HG02763 (cell line): ENCODE measurements at regions not wholly inside any gene's neighbourhood (a gene's known extent, or its start where the extent isn't known, plus 50 kb on each side); places are given as distances from the start of the nearest gene placed in this dataset.

Source experiments
- ATAC-seq: cut with Tn5 transposase; IDR thresholded peaks from one replicate; pipeline ENCODE4 v1.9.1; 2021; ENCODE audit warnings: mild to moderate bottlenecking, moderate library complexity; ENCODE audit not compliant: unreplicated experiment

DNA sequence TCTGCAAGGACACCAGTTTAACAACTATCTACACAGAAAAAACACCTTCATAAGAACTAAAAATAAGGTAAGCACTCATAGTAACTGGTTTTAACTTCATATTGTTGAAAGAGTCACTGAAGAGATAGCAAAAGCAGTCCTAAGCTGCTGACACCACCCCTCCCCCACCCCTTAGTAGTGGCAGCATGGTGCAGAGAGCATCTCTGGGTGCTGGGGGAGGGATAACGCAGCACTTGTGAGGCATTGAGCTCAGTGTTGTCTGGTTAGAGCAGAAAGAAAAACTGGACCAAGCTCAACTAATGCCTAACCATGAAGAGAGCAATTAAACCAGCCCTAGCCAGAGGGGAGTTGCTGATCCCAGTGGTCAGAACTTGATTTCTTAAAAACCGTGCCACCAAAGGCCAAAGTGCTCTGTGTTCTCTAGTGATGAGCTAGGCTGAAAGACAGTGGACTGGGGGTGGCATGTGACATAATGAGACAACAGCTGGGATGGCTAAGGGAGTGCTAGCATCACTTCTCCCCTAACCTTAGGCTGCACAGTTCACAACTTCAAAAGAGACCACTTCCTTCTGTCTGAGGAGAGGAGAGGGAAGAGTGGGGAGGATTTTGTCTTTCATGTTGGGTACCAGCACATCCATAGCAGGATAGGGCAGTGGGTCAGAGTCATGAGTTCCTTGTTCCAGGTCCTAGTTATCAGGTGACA, 669.3 kb downstream of the PDHA2 start:
- no peak for ATAC-seq

DNA sequence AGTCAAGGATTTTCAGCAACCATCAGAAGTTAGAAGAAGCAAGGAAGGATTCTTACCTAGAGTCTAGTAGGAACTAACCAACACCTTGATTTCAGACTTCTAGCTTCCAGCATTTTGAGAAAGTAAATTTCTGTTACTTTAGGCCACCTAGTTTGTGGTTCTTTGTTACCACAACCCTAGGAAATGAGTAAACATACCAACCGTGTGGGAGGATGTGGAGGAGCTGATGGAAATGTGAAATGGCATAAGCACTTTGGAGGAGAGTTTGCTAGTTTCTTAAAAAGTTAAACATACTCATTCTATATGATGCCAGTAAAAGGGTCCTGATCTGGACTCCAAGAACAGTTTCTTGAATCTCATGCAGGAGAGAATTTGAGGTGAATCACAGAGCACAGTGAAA, 679.4 kb downstream of the PDHA2 start:
- ATAC-seq = no peak

DNA sequence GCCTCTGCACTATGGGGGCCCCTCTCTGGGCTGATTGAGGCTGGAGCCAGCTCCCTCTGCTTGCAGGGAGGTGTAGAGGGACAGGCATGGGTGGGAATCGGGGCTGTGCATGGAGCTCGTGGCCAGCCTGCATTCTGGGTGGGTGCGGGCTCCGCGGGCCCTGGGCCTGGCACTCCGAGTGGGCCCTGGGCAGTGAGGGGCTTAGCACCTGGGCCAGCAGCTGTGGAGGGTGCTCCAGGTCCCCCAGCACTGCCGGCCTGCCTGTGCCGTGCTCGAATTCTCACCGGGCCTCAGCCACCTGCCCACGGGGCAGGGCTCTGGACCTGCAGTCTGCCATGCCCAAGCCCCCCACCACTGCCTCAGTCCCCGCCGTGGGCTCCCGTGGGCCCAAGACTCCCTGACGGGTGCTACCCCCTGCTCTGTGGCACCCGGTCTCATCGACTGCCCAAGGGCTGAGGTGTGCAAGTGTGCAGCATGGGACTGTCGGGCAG, 681.2 kb downstream of the PDHA2 start:
- ATAC-seq = no peak

DNA sequence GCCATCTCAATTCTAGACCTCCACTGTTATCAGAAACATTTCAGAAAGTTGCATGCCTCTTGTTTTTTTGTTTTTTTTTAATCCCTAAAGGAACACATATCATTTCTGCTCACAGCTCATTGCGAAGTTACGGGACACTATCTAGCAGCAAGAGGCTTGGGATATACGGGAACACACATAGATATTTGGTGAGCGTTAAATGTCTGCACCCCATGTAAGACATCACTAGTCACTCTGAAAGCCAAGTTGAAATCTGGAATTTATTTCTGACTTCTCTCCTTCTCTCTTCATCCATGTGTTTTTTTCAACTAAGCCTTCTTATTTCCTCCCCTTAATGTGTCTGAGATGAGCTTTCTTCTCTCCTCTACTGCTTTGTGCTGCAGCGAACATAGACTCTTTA, 683.7 kb downstream of the PDHA2 start:
- ATAC-seq = no peak

DNA sequence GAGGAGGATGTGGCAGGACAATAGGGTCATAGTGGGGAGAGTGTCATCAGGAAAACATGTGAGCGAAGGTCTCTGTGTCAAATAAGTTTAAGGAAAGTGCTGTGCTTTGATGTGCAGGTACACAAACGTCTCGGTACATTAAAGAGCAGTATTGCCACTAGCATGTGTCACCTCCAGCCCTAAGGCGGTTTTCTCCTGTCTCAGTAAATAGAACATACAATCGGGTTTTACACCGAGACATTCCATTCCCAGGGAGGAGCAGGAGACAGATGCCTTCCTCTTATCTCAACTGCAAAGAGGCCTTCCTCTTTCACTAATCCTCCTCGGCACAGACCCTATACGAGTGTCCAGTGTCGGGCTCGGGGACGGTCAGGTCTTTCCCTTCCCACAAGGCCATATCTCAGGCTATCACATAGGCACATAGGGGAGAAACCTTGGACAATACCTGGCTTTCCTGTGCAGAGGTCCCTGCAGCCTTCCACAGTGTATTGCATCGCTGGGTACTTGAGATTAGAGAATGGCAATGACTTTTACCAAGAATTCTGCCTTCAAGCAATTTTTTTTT, 684.5 kb downstream of the PDHA2 start:
- ATAC-seq = no peak

DNA sequence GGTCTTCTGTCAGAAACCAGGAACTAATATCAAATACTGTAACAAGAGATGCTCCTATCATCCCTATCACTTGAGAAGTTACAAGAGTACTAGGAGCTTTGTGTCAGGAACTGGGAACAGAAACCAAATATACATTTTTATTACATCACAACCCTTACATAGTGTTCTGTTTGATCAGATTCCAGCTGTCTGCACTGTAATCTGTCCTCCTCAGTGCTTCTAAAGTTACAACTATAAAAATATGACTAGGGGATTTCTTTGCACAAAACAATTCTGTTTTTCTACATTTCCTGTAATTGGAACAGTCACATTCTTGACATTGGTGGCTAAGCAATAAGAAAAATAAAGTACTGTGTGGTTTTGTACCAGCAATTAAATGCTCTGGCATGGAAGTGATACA, 686.0 kb downstream of the PDHA2 start:
- no peak for ATAC-seq

DNA sequence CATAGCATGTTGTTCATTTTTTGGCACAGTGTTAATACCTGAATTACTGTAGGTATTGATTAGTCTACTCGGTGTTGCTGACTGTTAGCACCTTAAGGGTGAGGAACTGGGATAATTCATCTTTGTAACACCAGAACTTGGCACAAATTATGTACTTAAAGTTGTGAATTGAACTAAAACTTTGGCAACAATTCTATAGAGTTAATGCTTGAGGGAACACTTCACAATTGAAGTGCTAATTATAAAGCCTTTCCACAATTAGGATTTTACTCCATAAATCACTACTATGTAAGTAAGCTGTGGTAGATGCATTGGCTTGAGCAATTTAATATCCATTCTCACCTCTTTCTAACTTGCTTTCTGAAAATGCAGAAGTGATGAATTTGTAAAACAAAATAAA, 686.7 kb downstream of the PDHA2 start:
- ATAC-seq = no peak

DNA sequence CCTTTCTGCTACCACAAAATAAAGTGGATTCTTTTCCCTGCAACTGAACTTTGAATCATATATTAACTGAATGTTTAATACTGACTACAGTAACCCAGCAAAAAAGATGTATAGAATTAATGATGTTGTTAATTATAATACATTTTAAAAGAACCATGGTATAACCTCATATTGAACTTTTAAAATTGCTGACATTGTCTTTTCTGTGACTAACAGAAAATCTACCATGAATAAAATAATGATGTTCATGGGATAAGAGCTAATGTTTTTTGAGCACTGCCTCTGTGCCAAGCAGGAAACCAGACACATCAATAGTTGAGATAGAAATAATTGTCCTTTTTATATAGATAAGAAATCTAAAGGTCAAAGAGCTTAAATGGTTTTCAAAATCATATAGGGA, 691.9 kb downstream of the PDHA2 start:
- no peak for ATAC-seq

DNA sequence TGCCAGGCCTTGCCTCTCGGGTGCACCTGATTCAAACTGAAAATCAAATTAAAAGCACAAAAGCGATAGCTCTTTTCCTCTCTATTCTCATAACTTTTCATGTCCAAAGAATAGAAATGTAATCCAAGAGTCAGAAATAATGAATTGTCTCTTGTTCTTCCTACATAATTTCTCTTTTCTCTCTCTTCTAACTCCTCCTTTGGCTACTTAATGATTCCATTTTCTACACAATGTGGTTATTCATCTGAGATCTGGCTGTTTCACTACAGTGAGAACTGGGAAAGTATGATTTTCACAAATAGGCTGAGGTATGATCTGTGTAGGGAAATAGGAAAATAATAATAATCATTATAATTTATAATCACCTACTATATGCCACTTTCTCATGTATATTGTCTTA, 703.5 kb downstream of the PDHA2 start:
- ATAC-seq = no peak

DNA sequence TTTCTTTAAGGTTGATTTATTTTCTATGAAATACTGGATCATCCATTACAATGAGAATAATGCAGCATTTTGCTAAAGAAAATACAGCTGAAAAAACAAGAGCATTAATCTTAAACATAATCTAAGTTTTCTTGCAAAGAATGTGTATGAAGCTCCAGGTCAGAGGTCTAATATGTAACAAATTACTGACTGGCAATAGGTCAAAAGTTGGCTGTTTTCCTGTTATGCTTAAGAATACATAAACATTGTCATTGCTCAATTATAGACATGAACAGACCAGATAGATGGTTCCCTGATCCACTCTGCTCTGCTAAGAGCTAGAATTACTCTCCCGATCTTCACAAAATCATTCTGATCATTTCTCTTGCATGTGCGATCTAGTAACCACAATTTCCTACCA, 718.6 kb downstream of the PDHA2 start:
- no peak for ATAC-seq

DNA sequence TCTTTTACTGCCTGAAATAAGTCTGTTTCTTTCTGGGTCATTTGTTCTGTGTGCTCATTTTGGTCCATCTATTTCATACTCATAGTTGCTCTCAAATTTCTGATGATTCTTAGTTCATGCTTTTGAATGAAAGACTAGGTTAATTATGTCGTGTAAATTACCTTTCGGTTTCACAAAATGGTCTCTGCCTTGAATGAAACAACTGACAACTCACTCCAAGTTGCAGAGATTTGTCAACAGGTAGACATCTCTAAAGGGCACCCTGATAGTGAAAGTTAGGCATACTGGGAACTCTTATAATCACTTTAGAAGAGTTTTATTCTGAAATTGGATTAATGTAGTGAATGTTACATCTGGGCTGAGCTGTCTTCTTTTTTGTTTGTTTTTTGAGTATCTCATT, 726.9 kb downstream of the PDHA2 start:
- no peak for ATAC-seq

DNA sequence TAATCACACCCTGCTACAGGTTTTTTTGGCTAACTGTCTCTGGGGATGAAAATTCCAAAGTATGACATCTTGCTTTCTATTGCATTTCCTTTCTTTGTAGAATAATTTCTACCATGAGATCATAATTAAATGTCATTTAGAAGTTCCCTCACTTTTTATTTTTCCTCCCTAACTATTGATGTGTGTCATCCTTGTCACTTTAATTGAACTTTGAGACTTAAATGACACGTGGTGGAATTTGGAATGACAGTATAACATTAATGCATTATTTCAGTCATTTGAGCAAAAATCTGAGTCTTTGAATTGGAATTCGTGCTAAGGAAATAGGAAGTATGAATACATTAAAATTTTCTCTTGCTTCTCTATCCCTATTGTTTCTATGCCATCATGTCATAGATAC, 745.4 kb downstream of the PDHA2 start:
- ATAC-seq = no peak

DNA sequence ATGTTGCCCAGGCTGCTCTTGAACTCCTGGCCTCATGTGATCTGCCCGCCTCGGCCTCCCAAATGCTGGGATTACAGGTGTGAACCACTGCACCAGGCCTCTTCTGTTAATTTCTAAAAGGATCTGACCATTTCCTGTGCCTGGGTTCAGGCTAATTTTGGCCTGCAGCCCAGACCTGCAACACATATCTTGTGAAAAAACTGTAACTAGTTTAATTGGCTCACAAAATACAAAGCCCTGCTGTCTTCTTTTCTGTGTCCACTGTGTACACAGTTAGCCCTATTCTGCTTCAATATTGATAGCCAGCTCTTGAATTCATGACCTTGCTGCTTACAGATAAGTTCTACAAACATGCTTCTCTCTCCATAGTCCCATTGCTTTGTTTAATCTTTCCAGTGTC, 753.5 kb downstream of the PDHA2 start:
- ATAC-seq = no peak

DNA sequence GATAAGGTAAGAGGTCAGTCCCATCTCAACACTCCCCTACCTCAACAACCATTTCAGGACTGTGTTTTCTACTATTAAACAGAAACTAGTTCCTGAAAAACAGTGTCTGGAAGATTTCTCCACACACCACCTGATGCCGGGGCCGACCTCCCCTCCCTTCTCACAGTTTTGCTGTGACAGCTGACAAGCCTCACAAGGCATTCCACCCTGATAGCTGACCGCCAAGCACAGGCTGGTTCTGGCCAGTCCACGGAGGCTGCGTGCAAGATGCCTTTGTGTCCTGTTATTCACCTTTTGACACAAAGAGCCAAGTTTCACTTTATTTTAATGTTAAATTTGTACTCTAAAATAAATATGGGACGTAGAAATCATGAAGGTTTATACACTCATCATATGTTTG, 758.6 kb downstream of the PDHA2 start:
- no peak for ATAC-seq

DNA sequence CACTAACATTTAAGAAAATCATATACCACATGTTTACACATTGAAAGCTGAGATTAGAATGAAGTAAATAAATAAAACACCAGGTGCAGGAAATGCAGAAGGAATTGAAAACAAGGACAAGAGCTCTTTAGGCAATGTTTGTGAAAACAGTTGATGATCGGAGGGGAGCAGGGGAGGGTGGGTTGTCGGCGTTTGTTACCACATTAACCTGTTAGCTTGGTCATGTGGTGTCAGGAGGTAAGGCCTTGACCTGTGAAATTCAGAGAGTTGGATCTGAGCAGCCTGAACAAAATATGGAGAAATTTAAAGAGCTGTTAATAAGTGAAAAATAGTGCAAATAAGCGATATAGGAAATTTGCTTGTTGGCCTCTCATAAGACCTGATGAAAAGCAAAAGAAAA, 759.9 kb downstream of the PDHA2 start:
- no peak for ATAC-seq

DNA sequence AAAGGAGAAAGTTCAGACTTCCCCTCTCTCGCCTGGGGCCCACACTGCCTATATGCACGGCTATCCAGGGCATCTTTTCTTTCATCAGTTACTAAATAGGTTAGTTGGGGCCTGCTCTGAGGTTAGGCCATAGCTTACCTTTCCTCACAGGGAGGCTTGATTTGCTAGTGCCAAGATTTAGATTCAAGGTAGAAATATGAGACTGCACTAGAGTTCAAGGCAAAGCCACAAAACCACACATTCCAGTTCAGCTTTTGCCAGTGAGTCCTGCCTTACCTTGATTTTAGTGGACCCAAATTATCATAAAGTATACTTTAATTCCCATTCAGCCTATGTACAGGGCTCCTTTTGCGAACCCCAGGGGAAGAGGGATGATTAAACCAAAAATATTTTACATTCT, 762.8 kb downstream of the PDHA2 start:
- no peak for ATAC-seq

DNA sequence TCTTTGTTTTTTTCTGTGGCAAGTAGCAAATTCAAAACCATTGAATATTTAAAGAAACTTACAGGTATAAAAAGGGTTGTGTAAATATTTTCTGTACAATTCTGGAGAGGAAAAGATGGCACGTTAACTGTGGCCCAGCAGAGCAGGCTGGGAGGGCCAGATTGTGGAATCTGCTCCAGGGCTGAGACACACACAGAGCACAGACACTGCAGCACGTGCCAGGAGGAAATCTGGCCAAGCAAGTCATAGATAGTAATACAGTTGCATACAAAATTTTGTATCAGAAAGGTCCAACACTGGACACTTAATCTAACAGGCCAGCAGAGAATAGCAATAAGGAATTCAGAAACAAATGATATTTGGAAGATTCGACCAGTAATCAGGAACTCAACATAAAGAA, 763.7 kb downstream of the PDHA2 start:
- no peak for ATAC-seq

DNA sequence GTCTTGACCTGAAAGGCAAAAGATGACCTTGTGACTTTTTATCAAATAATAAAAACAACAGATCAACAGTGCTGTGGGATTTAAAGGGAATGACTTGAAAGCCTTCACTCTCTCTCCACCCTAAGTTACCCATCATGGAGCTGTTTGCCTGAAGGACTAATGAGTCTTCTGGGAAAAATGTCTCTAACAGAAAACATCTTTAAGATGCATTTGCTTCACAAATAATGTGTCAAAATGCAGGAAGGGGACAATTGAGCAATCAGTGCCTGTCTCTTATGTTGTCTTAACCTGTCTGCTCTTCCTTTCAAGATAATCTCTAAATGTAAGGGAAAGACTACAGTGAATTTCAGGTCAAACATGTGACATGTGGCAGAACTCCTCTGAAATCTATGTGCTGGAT, 766.6 kb downstream of the PDHA2 start:
- no peak for ATAC-seq

DNA sequence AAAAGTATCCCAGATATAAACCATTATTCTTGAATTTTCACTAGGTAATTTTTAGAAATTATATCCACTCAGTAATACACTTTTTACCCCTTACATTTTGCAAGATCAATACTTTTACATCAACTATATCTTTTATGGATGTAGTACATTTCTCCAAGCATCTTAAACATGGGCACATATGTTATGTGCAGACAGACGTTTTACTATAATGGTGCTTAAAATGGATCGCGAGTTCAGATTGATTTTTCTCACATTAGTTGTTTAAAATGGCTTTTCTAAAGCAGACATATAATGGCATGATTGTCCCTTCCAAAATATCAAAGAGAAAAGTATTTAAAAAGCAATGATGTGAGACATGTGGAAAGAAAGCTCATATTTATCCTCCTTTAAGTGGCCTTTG, 786.1 kb downstream of the PDHA2 start:
- no peak for ATAC-seq

DNA sequence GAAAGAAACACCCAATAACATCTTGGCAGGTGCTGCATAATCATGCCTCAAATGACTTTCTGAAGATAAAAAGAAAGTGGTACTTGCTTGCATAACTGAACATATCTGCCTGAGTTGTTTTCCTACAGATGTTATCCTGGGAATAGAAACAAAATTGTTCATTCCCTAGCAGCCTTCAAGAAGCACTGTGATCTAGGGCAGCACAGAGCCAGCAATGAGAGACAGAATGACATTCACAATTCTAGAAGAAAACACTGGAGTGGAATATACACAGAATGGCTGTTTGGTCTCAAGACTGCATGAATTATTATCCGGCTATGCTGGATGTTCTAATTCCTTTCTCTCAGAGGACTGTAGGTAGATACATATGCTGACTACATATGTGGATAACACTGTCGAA, 790.9 kb downstream of the PDHA2 start:
- no peak for ATAC-seq

DNA sequence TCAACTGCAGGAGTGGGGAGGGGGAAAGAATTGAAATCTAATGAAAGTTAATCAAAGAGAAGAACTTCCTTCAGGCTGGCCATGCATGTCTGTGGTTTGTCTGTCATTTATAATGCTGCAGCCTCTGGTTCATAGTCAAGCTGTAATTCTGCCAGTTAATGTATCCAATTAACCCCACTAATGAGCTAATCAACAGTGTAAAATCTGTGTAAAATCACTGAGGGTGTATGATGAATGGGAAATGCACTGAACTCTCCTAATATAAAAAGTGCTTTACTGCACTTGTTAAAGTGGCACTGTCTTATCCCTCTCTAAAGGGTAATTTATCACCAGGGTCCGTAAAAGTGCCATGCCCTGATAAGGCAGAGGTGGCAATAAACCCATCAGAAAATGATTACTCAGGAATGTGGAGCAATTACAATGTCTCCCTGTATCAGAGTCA, 798.1 kb downstream of the PDHA2 start:
- ATAC-seq = no peak

DNA sequence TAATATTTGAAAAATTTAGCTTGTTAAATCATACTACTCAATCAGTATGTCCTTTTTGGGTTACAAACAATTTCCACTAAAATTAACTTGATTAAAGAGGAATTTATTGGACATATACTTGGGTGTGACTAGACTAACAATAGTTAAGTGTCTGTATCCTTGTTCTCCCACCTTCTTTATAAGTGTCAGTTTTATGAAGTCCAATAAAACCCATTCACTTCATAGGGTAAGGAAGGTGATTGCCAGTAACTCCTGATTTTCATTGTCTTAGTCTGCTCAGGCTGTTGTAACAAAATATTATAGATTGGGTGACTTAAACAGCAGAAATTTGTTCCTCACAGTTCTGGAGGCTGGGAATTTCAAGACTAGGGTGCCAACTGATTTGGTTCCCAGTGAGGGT, 800.0 kb downstream of the PDHA2 start:
- ATAC-seq = no peak

DNA sequence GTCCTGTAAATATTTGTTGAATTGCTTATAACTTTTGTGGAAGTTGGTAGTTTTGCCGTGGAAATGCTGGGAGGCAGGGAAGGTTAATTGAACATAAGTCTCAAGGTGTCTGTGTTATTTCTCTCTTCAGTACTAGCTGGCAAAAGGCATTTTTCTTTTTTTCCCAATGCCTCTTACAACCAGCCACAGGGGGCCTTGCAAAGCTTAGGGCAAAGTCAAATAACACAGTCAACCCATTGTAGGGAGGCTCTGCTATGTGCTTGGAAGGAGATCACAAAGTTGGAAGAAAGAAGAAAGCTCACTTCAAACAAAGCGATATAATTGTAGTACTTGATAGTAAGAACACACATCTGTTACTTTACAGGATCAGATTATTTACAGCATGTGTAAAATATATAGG, 802.6 kb downstream of the PDHA2 start:
- ATAC-seq = no peak
